HEK293T (cell line): ENCODE measurements at regions not wholly inside any gene's neighbourhood (a gene's known extent, or its start where the extent isn't known, plus 50 kb on each side); places are given as distances from the start of the nearest gene placed in this dataset.

Source experiments
- CTCF ChIA-PET: fragments of 350-600 bp; formaldehyde crosslinking; extraction: SDS; loops from one replicate; lab custom pipeline; 2021; ENCODE audit warnings: antibody characterized with exemption, inconsistent platforms; lab: Yijun Ruan, JAX
- POLR2A ChIA-PET: fragments of 350-600 bp; formaldehyde crosslinking; extraction: SDS; loops from one replicate; lab custom pipeline; 2020; ENCODE audit warnings: antibody characterized with exemption, inconsistent platforms; lab: Yijun Ruan, JAX
- DNase-seq: peaks from one replicate; pipeline ENCODE4 v3.0.0; 2012; ENCODE audit warnings: mixed read lengths; ENCODE audit errors: extremely low spot score
- ARNT ChIP-seq: fragments of 450-650 bp; IDR thresholded peaks from 2 replicates; pipeline ENCODE4 v1.6.1; 2017; ENCODE audit warnings: mild to moderate bottlenecking
- BHLHE40 ChIP-seq: fragments of 450-650 bp; IDR thresholded peaks from 2 replicates; pipeline ENCODE4 v1.6.1; 2016; ENCODE audit warnings: mild to moderate bottlenecking, moderate library complexity, borderline replicate concordance
- CTBP1 ChIP-seq: fragments of 450-650 bp; IDR thresholded peaks from 2 replicates; pipeline ENCODE4 v1.6.1; 2016; ENCODE audit warnings: borderline replicate concordance
- ELF4 ChIP-seq: fragments of 450-650 bp; IDR thresholded peaks from 2 replicates; pipeline ENCODE4 v1.6.1; 2017; ENCODE audit warnings: antibody characterized with exemption
- FOXA1 ChIP-seq: fragments of 450-650 bp; IDR thresholded peaks from 2 replicates; pipeline ENCODE4 v1.6.1; 2016; ENCODE audit warnings: mild to moderate bottlenecking
- FOXK2 ChIP-seq: fragments of 450-650 bp; IDR thresholded peaks from 2 replicates; pipeline ENCODE4 v1.6.1; 2016; ENCODE audit warnings: mild to moderate bottlenecking
- FOXM1 ChIP-seq: fragments of 450-650 bp; IDR thresholded peaks from 2 replicates; pipeline ENCODE4 v1.6.1; 2017; ENCODE audit warnings: mild to moderate bottlenecking, borderline replicate concordance
- HDGF ChIP-seq: fragments of 450-650 bp; IDR thresholded peaks from 2 replicates; pipeline ENCODE4 v1.6.1; 2017; ENCODE audit warnings: antibody characterized with exemption, borderline replicate concordance
- L3MBTL2 ChIP-seq: fragments of 450-650 bp; conservative IDR thresholded peaks from 2 replicates; pipeline ENCODE4 v1.6.1; 2016; ENCODE audit warnings: mild to moderate bottlenecking
- LEF1 ChIP-seq: fragments of 450-650 bp; IDR thresholded peaks from 2 replicates; pipeline ENCODE4 v1.6.1; 2017; ENCODE audit warnings: mild to moderate bottlenecking, borderline replicate concordance
- NFRKB ChIP-seq: fragments of 450-650 bp; IDR thresholded peaks from 2 replicates; pipeline ENCODE4 v1.6.1; 2016; ENCODE audit warnings: mild to moderate bottlenecking, moderate library complexity
- PKNOX1 ChIP-seq: fragments of 450-650 bp; IDR thresholded peaks from 2 replicates; pipeline ENCODE4 v1.6.1; 2016
- SP1 ChIP-seq: fragments of 450-650 bp; IDR thresholded peaks from 2 replicates; pipeline ENCODE4 v1.6.1; 2017
- SUZ12 ChIP-seq: fragments of 450-650 bp; IDR thresholded peaks from 2 replicates; pipeline ENCODE4 v1.6.1; 2016; ENCODE audit warnings: mild to moderate bottlenecking
- TARDBP ChIP-seq: fragments of 450-650 bp; IDR thresholded peaks from 2 replicates; pipeline ENCODE4 v1.6.1; 2016
- ZNF384 ChIP-seq: fragments of 450-650 bp; IDR thresholded peaks from 2 replicates; pipeline ENCODE4 v1.6.1; 2016

GRCh38 chr13:111480503-111480902, 160.1 kb downstream of the TEX29 start:
- TF ChIP-seq FOXM1, result no peak
- no peak for TF ChIP-seq HDGF
- no peak for TF ChIP-seq TARDBP
- no peak for TF ChIP-seq SP1
- no peak for DNase-seq
- POLR2A ChIA-PET, result no interaction called here
- CTCF ChIA-PET, result no interaction called here

- TF ChIP-seq ARNT, result no peak
- TF ChIP-seq HDGF, result no peak
- TF ChIP-seq TARDBP, result no peak
- no peak for TF ChIP-seq SUZ12
- TF ChIP-seq CTBP1, result no peak
- no peak for TF ChIP-seq LEF1
- TF ChIP-seq NFRKB, result no peak
- no peak for TF ChIP-seq ZNF384
- TF ChIP-seq BHLHE40, result no peak
- TF ChIP-seq PKNOX1, result no peak
- no peak for TF ChIP-seq SP1
- TF ChIP-seq FOXK2, result no peak
- TF ChIP-seq L3MBTL2, result no peak
- no peak for TF ChIP-seq ELF4
- TF ChIP-seq FOXA1, result no peak
- no peak for TF ChIP-seq FOXM1
- ChIA-PET CTCF (no interaction called here), POLR2A (no interaction called here)
- no peak for DNase-seq
Measured at GRCh38 chr13:111480976-111481375, 160.5 kb downstream of the TEX29 start.

GRCh38 chr13:111482126-111482525, 161.7 kb downstream of the TEX29 start:
- POLR2A ChIA-PET, result no interaction called here
- TF ChIP-seq NFRKB (no peak), BHLHE40 (no peak), HDGF (no peak), SUZ12 (no peak), FOXM1 (no peak), CTBP1 (no peak), ARNT (no peak), ELF4 (no peak), L3MBTL2 (no peak)

GRCh38 chr13:111482806-111483620, 162.6 kb downstream of the TEX29 start:
- no peak for TF ChIP-seq PKNOX1
- TF ChIP-seq TARDBP, result no peak
- no peak for TF ChIP-seq FOXK2
- no peak for TF ChIP-seq HDGF
- TF ChIP-seq FOXA1, result no peak
- TF ChIP-seq ARNT, result no peak
- TF ChIP-seq CTBP1, result no peak
- TF ChIP-seq NFRKB, result no peak
- CTCF ChIA-PET, result interaction anchor here (1.1 to 1.2 kb wide), 2 partner anchors 43 to 961 kb away, joined by 3 read pairs; no protein-coding TSS in a partner anchor
- no peak for DNase-seq
- POLR2A ChIA-PET, result no interaction called here

More at GRCh38 chr13:111482126-111482525, 161.7 kb downstream of the TEX29 start:
- CTCF ChIA-PET, result interaction anchor here (1.1 to 1.2 kb wide), 2 partner anchors 42 to 962 kb away, joined by 3 read pairs; no protein-coding TSS in a partner anchor
- DNase-seq, result no peak

GRCh38 chr13:111483621-111483987, 163.2 kb downstream of the TEX29 start:
- ChIA-PET POLR2A (no interaction called here), CTCF (interaction anchor here (1.1 kb wide), 1 partner anchor 43 kb away, joined by 3 read pairs; no protein-coding TSS in a partner anchor)
- TF ChIP-seq NFRKB, result no peak
- TF ChIP-seq PKNOX1, result no peak
- TF ChIP-seq CTBP1, result no peak
- TF ChIP-seq BHLHE40, result no peak
- TF ChIP-seq SP1, result no peak
- no peak for TF ChIP-seq FOXA1
- no peak for TF ChIP-seq SUZ12
- TF ChIP-seq ZNF384, result no peak
- no peak for TF ChIP-seq FOXK2
- no peak for TF ChIP-seq FOXM1
- TF ChIP-seq L3MBTL2, result no peak
- no peak for DNase-seq

GRCh38 chr13:111484141-111484925, 163.9 kb downstream of the TEX29 start:
- DNase-seq, result no peak

More at GRCh38 chr13:111484141-111484925, 163.9 kb downstream of the TEX29 start:
- POLR2A ChIA-PET, result no interaction called here
- no peak for TF ChIP-seq L3MBTL2
- CTCF ChIA-PET, result no interaction called here
